Osteoblast (primary cell): ENCODE measurements at regions not wholly inside any gene's neighbourhood (a gene's known extent, or its start where the extent isn't known, plus 50 kb on each side); places are given as distances from the start of the nearest gene placed in this dataset.

ENCODE experiments used
- DNase-seq: peaks from one replicate; pipeline ENCODE4 v3.0.0; 2011; ENCODE audit warnings: low spot score, mixed read lengths; ENCODE audit not compliant: insufficient read length; ENCODE audit errors: missing footprints
- H2AFZ ChIP-seq: 2 replicates; pipeline ENCODE4 v1.6.0; 2011; ENCODE audit warnings: mild to moderate bottlenecking, low read length
- H3K27ac ChIP-seq: 2 replicates; pipeline ENCODE4 v1.5.1; 2011; ENCODE audit warnings: mild to moderate bottlenecking, low read depth, low read length, moderate library complexity
- H3K27me3 ChIP-seq: 2 replicates; pipeline ENCODE4 v1.6.0; 2012; ENCODE audit warnings: mild to moderate bottlenecking, control low read depth, inconsistent platforms, low read length, moderate library complexity; ENCODE audit not compliant: insufficient read depth
- H3K36me3 ChIP-seq: 2 replicates; pipeline ENCODE4 v1.5.1; 2011; ENCODE audit warnings: mild to moderate bottlenecking, low read length, control low read depth, moderate library complexity; ENCODE audit not compliant: insufficient read depth
- H3K4me1 ChIP-seq: 2 replicates; pipeline ENCODE4 v1.5.1; 2011; ENCODE audit warnings: mild to moderate bottlenecking, low read length, control low read depth, moderate library complexity; ENCODE audit not compliant: insufficient read depth
- H3K4me2 ChIP-seq: 2 replicates; pipeline ENCODE4 v1.6.0; 2011; ENCODE audit warnings: mild to moderate bottlenecking, low read length; ENCODE audit not compliant: insufficient read depth
- H3K4me3 ChIP-seq: fragments of 200-600 bp; sonication (generic); 3 replicates; pipeline ENCODE4 v1.5.1; 2012; ENCODE audit warnings: mild to moderate bottlenecking, low read length, inconsistent platforms; ENCODE audit not compliant: insufficient read depth
- H3K79me2 ChIP-seq: 2 replicates; pipeline ENCODE4 v1.6.0; 2012; ENCODE audit warnings: mild to moderate bottlenecking, low read length, control low read depth, inconsistent platforms; ENCODE audit not compliant: insufficient read depth
- H3K9me3 ChIP-seq: 2 replicates; pipeline ENCODE4 v1.5.1; 2011; ENCODE audit warnings: low read depth, low read length, control low read depth
- H4K20me1 ChIP-seq: 2 replicates; pipeline ENCODE4 v1.6.0; 2012; ENCODE audit warnings: mild to moderate bottlenecking, low read length, control low read depth; ENCODE audit not compliant: insufficient read depth
- CTCF ChIP-seq: IDR thresholded peaks from 2 replicates; pipeline ENCODE4 v1.5.1; 2011; ENCODE audit warnings: mild to moderate bottlenecking, low read depth, low read length, moderate library complexity; ENCODE audit errors: extremely low read depth

GRCh38 chr18:51807336-51807735 lies 532.7 kb upstream of the DCC start:
- no peaks in the 10 kb centered on the region for H3K4me1 ChIP-seq
- no peaks in the 10 kb centered on the region for H4K20me1 ChIP-seq
- H3K36me3 ChIP-seq = no peaks in the 10 kb centered on the region
- peaks cover 2% of the 10 kb centered on the region for H3K9me3 ChIP-seq
- no peak overlapping the region for H3K27ac ChIP-seq
- DNase-seq = no peak
- TF ChIP-seq CTCF = no peak
- no peak overlapping the region for H2AFZ ChIP-seq
- H3K79me2 ChIP-seq = no peaks in the 10 kb centered on the region
- H3K4me2 ChIP-seq = no peak overlapping the region
- no peak overlapping the region for H3K4me3 ChIP-seq
- H3K27me3 ChIP-seq = no peaks in the 10 kb centered on the region

GRCh38 chr18:51811883-51812282 lies 528.1 kb upstream of the DCC start:
- Histone ChIP-seq H3K9me3 (peaks cover 2% of the 10 kb centered on the region), H3K4me3 (no peak overlapping the region), H4K20me1 (no peaks in the 10 kb centered on the region), H2AFZ (no peak overlapping the region), H3K79me2 (no peaks in the 10 kb centered on the region), H3K36me3 (no peaks in the 10 kb centered on the region), H3K27ac (no peak overlapping the region), H3K4me1 (no peaks in the 10 kb centered on the region), H3K4me2 (no peak overlapping the region), H3K27me3 (no peaks in the 10 kb centered on the region)
- DNase-seq = no peak
- no peak for TF ChIP-seq CTCF

GRCh38 chr18:51813740-51814139 lies 526.3 kb upstream of the DCC start:
- no peak for DNase-seq
- Histone ChIP-seq H3K27ac (no peak overlapping the region), H3K27me3 (no peaks in the 10 kb centered on the region), H3K4me1 (no peaks in the 10 kb centered on the region), H3K4me2 (no peak overlapping the region), H3K36me3 (no peaks in the 10 kb centered on the region), H3K4me3 (no peak overlapping the region), H2AFZ (no peak overlapping the region), H3K9me3 (peaks cover 2% of the 10 kb centered on the region), H4K20me1 (no peaks in the 10 kb centered on the region), H3K79me2 (no peaks in the 10 kb centered on the region)
- TF ChIP-seq CTCF = no peak

GRCh38 chr18:51821610-51822009 lies 518.4 kb upstream of the DCC start:
- no peak overlapping the region for H3K4me2 ChIP-seq
- no peaks in the 10 kb centered on the region for H3K79me2 ChIP-seq
- no peak for TF ChIP-seq CTCF
- no peaks in the 10 kb centered on the region for H4K20me1 ChIP-seq
- no peak for DNase-seq
- no peaks in the 10 kb centered on the region for H3K36me3 ChIP-seq
- H3K4me1 ChIP-seq = no peaks in the 10 kb centered on the region
- H3K9me3 ChIP-seq = no peaks in the 10 kb centered on the region
- H3K4me3 ChIP-seq = no peak overlapping the region
- H3K27ac ChIP-seq = no peak overlapping the region
- H2AFZ ChIP-seq = no peak overlapping the region
- no peaks in the 10 kb centered on the region for H3K27me3 ChIP-seq
